ENCODE measurements at regions not wholly inside any gene's neighbourhood (a gene's known extent, or its start where the extent isn't known, plus 50 kb on each side); places are given as distances from the start of the nearest gene placed in this dataset.

DNA sequence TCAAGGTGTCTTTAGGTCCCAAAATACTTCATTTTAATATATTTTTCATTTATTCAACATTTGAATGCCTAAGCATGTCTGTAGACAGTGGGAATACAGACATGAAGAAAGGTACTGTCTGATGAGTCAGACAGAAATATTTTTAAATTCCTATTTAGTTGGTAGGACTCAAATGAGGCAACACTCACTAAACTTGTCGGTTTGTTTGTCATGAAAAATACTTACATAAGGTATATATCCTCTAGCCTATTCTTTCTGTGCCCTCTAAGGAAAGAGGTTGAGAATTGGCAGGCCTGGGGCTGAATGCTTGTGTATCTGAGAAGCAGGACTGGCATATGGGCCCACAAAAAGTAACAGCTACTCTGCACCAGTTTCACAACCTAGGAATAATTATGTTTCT is 423.6 kb upstream of the MDFIC2 start:
- TF ChIP-seq, protein P1, sequence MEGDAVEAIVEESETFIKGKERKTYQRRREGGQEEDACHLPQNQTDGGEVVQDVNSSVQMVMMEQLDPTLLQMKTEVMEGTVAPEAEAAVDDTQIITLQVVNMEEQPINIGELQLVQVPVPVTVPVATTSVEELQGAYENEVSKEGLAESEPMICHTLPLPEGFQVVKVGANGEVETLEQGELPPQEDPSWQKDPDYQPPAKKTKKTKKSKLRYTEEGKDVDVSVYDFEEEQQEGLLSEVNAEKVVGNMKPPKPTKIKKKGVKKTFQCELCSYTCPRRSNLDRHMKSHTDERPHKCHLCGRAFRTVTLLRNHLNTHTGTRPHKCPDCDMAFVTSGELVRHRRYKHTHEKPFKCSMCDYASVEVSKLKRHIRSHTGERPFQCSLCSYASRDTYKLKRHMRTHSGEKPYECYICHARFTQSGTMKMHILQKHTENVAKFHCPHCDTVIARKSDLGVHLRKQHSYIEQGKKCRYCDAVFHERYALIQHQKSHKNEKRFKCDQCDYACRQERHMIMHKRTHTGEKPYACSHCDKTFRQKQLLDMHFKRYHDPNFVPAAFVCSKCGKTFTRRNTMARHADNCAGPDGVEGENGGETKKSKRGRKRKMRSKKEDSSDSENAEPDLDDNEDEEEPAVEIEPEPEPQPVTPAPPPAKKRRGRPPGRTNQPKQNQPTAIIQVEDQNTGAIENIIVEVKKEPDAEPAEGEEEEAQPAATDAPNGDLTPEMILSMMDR (conservative IDR thresholded peaks at IDR 0.05; ENCODE audit: low read depth, low read length): no peak
- no peak for TF ChIP-seq EZH2 (IDR thresholded peaks at IDR 0.05; ENCODE audit: borderline replicate concordance, low read depth, low read length, poor library complexity, severe bottlenecking)
- Histone ChIP-seq H3K9me3 (ENCODE audit: low read depth, low read length, poor library complexity, severe bottlenecking) (no peaks in the 10 kb centered on the region), H3K4me3 (ENCODE audit: low read depth, low read length, poor library complexity, severe bottlenecking) (no peak overlapping the region), H3K27ac (ENCODE audit: low read depth, low read length, poor library complexity, severe bottlenecking) (no peak overlapping the region), H3K36me3 (ENCODE audit: insufficient read depth, low read length, poor library complexity, severe bottlenecking) (no peaks in the 10 kb centered on the region), H3K27me3 (replicated peaks; ENCODE audit: insufficient read depth, low read depth, low read length, poor library complexity) (no peaks in the 10 kb centered on the region), H3K4me1 (ENCODE audit: insufficient read depth, low read length, poor library complexity, severe bottlenecking) (no peaks in the 10 kb centered on the region)
- ChIA-PET POLR2A (ENCODE audit: low non-redundant PET) (no interaction called here), CTCF (no interaction called here)
- intact Hi-C loops (cut with micrococcal nuclease; ENCODE audit: unreplicated experiment): no loop called here
- no peak for DNase-seq (ENCODE audit: low spot score)
- no TSS peak for BruUV-seq (replicated peaks)

DNA sequence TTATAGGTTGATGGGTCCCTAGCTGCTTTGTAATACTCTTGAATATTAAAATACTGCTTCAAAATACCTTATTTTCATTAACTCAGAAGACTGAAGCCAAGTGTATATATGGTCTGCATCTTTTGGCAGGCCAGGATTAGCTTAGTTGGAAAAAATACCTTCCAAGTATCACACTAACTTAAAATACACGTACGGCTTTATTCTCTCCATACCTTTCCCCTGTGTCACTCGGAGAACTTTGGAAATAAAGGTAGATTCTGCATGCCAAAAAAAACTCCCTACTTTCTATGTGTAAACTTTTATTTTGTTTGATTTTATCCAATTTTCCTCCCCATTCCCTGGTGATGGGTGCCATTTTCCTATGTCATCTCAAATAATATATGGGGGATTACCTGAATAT is 422.3 kb upstream of the MDFIC2 start:
- BruUV-seq (replicated peaks): no TSS peak
- intact Hi-C loops (cut with micrococcal nuclease; ENCODE audit: unreplicated experiment): no loop called here
- Histone ChIP-seq H3K36me3 (ENCODE audit: insufficient read depth, low read length, poor library complexity, severe bottlenecking) (no peaks in the 10 kb centered on the region), H3K4me1 (ENCODE audit: insufficient read depth, low read length, poor library complexity, severe bottlenecking) (no peaks in the 10 kb centered on the region), H3K9me3 (ENCODE audit: low read depth, low read length, poor library complexity, severe bottlenecking) (no peaks in the 10 kb centered on the region), H3K27ac (ENCODE audit: low read depth, low read length, poor library complexity, severe bottlenecking) (no peak overlapping the region), H3K4me3 (ENCODE audit: low read depth, low read length, poor library complexity, severe bottlenecking) (no peak overlapping the region), H3K27me3 (replicated peaks; ENCODE audit: insufficient read depth, low read depth, low read length, poor library complexity) (no peaks in the 10 kb centered on the region)
- POLR2A ChIA-PET (ENCODE audit: low non-redundant PET): no interaction called here
- no peak for DNase-seq (ENCODE audit: low spot score)
- no peak for TF ChIP-seq EZH2 (IDR thresholded peaks at IDR 0.05; ENCODE audit: borderline replicate concordance, low read depth, low read length, poor library complexity, severe bottlenecking)
- TF ChIP-seq, protein P1 (conservative IDR thresholded peaks at IDR 0.05; ENCODE audit: low read depth, low read length): no peak
- CTCF ChIA-PET: no interaction called here

DNA sequence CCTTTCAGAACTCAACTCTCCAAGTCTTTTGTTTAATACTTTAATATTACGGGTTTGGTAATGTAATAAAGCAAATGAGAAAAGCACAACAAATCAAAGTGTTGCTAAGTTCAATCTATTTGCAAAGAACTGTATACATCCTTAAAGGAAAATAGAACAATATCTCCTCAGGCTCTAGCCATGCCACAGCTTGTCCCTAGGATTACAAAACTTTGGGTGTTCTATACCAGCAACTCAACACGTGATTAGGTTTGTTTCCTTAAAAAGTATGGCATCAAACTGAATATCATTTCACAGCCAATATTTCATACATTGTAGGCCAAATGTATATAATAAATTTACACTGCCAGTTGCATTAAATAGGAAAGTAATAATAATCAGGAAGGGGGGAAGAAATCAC is 418.6 kb upstream of the MDFIC2 start:
- ChIA-PET POLR2A (ENCODE audit: low non-redundant PET) (no interaction called here), CTCF (no interaction called here)
- H3K36me3 ChIP-seq (ENCODE audit: insufficient read depth, low read length, poor library complexity, severe bottlenecking): no peaks in the 10 kb centered on the region
- H3K9me3 ChIP-seq (ENCODE audit: low read depth, low read length, poor library complexity, severe bottlenecking): no peaks in the 10 kb centered on the region
- H3K27ac ChIP-seq (ENCODE audit: low read depth, low read length, poor library complexity, severe bottlenecking): no peak overlapping the region
- no peaks in the 10 kb centered on the region for H3K4me1 ChIP-seq (ENCODE audit: insufficient read depth, low read length, poor library complexity, severe bottlenecking)
- no peak for DNase-seq (ENCODE audit: low spot score)
- no peak overlapping the region for H3K4me3 ChIP-seq (ENCODE audit: low read depth, low read length, poor library complexity, severe bottlenecking)
- BruUV-seq (replicated peaks): no TSS peak
- H3K27me3 ChIP-seq (replicated peaks; ENCODE audit: insufficient read depth, low read depth, low read length, poor library complexity): no peaks in the 10 kb centered on the region
- intact Hi-C loops (cut with micrococcal nuclease; ENCODE audit: unreplicated experiment): no loop called here
- no peak for TF ChIP-seq EZH2 (IDR thresholded peaks at IDR 0.05; ENCODE audit: borderline replicate concordance, low read depth, low read length, poor library complexity, severe bottlenecking)
- TF ChIP-seq, protein P1 (conservative IDR thresholded peaks at IDR 0.05; ENCODE audit: low read depth, low read length): no peak
